ENCODE measurements at regions not wholly inside any gene's neighbourhood (a gene's known extent, or its start where the extent isn't known, plus 50 kb on each side); places are given as distances from the start of the nearest gene placed in this dataset.

DNA sequence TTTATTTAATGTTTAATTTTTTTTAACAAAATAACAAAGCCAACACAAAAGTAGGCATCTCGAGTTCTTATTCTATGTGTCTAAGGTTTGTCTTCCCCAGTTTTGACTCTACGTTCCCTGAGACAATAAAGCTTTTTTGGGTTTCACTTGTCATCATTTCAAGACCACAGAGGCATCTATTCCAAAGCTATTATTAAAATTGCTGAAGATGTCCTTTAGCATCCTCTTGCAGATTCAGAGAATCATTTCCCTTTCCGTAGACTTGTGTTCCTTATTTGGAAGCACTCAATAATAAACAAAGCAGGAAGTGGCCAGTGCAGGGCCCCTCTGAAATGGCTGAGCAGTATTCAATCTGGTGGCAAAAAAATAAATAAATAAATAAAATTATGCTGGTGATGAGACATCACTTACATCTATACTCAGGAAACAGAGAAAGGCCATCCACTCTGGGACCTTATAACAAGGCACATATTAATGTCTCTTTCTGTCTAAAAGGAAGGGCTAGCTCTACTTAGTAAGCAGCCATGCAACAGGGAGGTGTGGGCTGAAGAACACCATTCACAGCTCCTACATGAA, 362.3 kb downstream of the WDR72 start:
- DNase-seq, result no peak

DNA sequence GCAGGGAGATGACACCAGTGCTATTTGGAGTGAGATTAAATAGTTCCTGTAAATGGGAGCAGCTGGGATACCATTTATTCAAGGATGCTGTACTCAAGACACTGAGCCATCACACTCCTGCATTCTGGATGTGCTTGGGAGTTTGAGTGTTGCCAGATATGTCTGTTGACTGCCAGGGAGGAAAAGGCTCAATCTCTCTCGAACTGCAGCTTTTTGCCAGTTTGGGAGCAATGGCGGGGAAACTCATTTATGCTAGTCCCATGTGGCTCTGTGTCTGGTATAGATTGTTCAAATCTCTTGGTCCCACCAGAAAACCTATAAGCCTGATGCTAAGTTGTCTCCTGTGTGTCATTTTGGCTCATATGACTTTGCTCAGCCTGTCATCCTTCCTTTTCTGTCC, 363.6 kb downstream of the WDR72 start:
- DNase-seq, result no peak

DNA sequence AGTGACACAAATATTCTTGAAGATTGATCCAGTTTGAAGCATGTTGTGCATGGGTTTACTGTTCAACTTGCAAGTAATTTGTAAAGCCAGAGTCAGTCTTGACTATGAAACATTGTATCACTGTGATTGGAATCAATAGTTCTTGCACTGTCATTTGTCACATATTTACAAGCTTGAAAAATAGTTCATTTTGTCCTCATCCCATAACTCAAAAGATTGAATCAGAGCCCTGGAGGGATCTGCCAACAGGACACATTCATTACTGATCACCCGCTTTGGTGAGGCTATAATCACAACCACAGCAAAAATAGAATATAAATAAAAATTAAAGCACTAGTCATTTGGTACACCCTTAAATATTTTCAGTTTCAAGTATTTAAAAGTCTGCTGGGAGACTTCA, 368.9 kb downstream of the WDR72 start:
- DNase-seq, result no peak

DNA sequence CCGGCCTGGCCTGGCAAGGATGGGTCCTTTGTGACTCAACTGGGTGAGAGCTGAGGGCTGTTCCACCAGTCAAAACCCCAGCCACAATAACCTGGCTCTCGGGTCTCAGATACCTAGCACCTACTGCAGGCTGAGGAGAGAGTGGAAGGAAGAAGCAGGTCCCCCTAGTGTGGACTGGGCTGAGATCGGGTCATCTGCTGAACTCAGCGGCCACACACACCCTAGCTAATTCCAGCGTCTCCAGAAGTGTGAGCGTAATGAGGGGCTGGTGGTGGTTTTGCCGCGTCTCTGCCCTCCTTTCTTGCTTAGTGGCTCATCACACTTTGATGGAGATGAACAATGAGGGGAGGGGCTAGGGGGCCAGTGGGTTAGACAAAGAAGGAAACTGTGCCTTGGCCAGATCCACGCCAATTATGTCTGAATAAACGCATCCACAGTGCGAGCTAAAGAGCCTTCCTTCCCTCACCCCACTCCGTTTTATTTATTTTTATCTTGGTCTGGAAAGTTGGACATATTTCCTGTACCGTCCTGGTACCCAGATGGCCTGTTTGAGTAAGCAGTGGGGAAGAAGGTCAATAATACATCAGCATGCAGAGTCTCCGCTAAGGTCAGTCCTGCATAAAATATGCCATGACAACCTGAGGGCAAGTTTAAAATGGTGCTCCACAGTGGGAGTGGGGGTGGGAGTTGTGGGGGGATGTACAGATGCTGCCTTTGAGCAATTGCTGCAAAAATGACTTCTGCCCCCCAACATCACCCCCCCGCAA, 370.0 kb downstream of the WDR72 start:
- DNase-seq, result no peak

DNA sequence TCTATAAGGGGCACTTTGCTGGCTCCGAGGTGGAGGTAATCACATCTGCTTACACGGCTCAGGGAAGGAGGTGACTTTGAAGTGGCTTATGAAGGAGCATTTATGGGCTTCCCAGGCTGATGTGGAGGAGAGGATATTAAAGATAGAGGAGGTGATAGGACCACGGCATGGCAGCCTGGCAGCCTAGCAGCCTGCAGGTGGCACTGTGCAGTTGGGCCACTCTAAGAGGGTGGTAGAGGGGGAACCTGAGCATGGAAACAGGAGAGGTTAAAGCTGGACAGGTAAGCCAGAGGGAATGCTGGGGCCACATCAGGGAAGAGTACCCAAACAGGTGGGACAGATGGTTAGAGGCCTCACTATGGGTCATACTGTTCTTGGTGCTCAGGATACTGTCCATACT, 375.0 kb downstream of the WDR72 start:
- DNase-seq, result no peak

DNA sequence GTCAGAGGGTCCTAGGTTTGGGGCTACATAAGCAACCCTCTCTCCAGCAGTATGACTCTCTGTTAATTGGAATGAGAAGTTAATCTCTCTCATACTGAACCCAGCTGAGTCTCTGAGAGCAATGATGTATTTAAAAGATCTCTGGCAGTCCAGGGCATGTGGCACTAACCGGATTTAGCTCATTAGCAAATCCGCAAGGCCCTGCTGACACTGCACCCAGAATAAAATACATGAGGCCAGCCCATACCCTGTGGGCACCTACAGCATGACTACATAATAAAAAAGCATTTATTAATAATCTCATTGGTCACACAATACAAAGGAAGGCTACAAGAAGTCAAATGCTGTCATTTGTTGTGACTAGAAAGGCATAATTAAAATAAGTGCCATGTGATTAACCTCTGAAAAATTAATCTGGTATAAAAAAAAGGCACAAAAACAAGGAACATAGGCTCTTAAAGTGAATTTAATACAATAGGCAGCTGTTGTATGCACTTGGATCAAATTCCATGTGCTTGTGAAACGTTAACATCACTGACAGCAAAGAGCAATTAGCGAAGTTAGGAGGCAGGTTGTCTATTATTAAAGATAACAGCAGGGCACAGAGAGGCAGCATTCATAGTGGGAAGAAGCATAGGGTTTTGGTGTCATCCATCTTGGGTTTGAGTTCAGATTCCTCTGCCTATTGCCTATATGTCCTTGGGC, 381.2 kb downstream of the WDR72 start:
- DNase-seq, result no peak

DNA sequence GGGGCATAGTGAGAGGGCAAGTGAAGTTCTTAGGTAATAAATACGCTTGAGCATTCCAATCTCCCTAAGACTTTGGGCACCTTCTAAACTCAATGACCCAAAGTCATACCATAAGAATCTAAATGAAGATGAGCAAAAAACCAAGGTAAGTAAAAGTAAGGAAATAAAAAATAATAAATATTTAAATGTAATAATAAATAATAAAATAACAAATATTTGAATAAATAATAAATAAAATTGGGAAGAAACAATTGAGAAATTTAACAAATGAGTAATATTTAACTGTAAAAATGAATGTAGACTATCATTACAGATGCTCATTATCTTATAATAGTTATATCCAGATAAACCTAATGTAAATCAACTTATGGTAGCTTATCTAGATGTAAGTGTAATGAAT, 391.7 kb downstream of the WDR72 start:
- no peak for DNase-seq

DNA sequence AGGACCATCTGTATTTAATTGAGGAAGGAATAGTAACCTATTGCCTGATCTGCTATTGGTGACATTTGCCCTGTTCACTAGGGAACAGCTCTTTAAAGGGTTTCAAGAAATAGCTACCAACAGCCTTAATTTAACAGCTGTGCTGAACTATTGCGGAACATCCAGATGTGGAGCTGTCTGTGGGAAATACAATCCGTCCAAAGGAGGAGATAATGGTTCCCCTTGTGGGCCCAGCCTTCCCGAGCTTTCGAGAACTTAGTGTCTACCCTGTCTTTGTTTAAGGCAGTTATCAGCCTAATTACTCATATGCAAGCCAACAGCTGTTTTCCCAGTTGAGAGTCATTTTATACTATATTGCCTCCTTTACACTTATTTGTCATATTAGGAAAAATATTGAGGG, 398.6 kb downstream of the WDR72 start:
- no peak for DNase-seq

DNA sequence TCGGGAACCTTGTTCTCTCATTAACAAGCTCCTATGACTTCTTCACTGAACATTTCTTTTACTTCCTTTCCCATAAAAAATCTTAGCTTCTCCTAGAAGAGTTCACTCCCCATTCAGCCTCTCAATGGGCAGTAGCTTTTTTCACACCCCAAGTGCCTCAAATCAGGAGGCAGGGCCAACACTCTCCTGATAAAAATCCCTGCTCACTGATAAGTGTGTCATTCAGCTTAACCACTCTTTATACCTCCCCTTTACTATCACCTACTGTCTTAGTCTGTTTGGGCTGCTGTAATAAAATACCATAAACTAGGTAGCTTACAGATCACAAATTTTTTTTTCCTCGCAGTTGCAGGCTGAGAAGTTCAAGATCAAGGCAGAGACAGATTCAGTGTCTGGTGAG, 400.4 kb downstream of the WDR72 start:
- DNase-seq, result no peak

DNA sequence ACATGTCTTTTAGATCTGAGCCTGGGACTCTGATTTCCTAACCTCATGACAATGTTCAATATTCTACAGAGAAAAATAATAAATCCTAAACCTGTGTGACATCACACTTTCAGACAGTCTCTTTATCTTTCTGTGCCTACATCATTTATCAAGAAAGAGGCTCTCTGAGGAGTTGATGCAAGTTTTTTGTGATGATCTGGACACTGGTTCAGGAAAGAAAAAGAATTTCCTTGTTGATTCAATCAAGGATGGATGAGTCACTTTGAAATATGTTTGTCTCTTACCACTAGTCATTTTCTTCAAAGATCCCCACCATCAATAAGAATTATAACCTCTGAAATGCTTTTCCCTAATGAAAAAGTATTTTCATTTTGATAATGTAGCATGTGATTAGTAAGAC, 404.6 kb downstream of the WDR72 start:
- DNase-seq, result no peak

DNA sequence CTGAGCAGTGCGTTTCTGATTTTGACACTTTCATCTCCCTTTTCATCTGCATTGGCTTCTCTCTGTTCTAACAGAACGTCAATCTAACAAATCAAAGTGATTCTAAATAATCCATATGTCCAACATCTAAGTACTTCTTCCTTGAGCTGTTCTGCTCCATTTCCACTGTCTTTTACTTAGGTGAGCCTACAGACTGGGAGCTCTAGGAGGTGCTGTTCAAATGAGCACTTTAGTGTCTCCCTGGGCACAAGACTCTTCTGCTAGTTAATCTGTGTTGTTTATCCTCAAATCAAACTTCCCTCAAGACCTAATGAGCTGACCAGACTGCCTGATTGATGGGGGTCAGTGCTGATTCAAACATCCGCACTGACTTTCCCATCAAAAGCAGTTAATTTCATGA, 408.1 kb downstream of the WDR72 start:
- no peak for DNase-seq

DNA sequence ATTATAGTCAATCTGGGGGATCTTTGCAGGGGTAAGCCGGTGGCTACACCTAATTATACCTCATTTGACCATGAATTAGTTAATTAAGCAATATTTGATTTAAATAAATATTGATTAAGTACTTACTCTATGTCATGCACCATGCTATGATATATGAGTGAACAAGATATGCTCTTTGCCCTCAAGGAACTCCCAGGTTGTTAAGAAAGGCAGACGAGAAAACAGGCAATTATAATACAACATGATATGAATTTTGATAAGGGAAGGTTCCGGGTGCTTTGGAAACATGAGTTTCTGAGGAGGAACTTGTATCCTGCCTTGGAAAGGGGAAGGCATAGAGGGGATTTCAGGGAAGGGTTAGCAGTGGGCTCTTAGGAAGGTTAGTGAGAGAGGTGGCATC, 412.9 kb downstream of the WDR72 start:
- DNase-seq, result no peak

DNA sequence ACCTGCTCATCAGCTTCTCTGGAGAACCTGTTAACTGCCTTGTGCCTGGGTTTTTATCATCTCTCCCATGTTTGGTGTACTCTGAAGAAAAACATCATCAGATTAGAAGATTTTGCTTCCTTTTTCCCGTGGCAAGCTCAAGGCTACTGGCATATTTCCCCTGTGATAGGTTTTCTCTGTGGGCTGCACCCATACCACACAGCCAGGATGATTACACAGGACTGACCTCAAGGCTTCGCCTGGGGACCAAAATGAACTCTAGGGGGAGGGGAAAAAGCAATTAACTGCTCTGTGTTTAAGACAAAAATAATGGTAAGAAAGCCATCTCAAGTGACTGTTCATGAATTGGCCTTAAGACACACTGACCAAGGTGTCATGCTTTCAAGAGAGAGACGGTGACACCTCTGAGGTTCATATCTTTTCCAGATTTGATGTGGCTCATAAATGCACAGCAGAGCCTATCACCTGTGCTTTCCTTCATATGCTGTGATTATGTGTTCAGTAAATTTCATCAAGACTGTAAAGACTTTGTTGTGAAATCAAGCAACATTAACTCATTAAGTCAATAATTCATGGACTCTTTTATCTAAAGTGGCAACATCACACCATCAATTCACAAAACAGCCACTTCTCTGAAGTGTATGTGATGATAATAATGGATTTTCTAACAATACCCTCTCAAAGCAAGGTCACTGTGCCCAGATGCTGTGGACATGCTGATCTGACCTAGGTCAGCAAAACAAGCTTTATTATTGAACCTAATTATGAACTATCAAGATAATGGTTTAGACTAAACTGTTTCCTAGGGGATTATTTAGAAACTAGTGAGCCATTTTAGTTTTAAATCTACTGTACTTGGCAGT, 427.9 kb downstream of the WDR72 start:
- DNase-seq, result no peak

DNA sequence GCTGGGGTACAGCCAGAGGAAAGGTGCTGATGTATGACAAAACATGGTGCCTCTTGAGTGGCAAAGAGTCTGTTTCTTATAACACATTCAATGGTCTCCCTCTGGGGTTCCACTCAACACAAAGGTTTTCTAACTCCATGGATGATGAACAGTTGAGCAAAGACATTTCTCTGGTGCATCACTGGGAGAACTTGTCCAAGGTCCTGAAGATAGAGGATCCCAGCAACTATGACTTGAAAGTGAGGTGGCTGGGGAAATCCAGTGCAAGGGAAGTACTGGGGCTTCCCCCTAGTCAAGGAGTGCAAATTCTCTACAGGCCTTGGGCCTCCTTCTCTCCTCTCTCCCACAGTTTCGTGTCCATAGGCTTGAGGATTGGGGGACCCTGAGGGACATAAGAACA, 431.1 kb downstream of the WDR72 start:
- no peak for DNase-seq

DNA sequence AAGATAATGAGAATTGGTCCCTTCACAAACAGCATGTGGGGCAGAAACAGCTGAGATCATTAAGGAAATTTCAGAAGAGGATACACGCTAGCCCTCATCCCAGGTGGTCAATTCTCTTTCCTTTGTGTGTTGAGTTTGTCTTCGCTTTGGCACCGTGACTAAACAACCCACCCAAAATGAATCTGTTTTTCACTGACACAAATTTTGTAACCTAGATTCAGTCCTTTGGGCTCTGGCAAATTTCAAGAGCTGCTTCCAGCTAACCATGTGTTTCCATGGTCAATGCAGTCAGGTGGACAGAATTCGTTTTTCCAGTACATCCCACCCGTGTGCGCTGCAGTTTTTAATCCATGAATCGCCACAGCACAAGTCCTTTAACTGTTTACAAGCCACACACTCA, 435.4 kb downstream of the WDR72 start:
- no peak for DNase-seq

DNA sequence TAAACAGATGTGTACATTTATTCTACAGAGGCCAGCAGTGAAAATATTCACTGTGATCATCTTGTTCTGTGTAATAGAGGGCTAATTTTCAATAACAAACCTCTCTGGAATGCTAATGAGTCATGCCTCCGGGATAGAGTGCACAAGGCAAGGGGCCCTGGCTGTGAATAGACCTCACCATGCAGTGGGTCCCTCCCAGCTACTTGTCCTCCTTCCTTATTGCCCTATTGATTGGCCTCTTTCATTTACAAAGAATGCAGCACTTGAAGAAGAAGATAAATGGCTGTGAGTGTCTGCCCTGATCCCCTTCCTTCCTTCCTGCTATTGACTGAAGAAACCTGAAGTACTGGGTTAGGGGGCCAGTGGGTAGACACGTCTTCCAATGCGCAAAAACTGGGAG, 436.3 kb downstream of the WDR72 start:
- no peak for DNase-seq

DNA sequence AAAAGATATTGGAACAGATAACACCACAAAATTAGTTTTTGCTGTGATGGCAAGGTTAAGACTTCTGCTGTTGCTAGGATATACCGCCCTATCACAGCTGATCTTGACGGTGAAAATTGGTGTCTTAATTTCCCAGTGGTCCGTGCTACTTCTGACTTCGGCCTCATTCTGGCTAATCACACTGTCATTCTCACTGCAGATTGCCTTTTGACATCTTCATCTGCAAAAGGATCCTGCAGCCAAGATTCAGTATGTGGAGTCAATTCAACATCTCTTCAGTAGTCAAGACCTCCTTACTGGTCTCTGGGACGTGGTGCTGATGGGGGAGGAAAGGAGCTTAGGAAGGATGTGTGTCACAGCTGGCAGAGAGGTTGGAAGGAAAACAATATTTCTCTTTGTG, 438.6 kb downstream of the WDR72 start:
- DNase-seq, result no peak

DNA sequence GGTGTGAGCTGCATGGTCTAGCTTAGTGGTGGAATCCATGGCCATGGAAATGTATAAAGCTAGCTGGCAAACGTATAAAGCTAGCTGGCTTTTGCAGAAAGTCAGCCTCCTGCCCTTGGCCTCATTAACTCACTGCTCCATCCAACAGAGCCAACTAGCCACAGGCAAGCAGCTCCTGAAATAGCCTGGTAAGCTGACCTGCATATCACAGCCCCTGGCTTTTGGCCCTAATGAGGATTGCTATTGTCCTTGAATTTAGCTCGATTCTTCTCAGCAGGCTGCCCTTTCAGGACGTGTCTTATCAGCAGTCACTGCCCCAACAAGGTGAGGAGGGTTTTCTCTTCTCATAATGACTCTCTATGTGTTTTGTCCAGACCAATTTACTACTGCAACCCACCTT, 446.8 kb downstream of the WDR72 start:
- DNase-seq, result no peak

DNA sequence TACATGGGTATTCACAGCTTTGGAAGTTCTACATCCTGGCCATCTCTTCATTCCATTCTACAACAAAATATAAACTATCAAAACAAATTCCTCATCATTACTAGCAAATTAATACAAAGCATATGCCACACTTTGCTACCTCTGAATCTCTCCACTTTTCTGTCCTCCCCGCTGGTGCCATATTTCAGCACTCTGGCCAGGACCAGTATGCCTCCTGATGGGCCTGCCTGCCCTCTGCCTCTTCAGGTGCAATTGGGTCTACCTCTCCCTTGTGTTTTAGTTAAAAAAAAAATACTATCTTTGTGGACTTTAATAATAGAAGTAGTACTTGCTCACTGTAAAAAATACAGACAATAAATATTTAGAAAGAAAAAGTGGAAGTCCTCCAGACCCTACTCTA, 448.8 kb downstream of the WDR72 start:
- DNase-seq, result no peak

DNA sequence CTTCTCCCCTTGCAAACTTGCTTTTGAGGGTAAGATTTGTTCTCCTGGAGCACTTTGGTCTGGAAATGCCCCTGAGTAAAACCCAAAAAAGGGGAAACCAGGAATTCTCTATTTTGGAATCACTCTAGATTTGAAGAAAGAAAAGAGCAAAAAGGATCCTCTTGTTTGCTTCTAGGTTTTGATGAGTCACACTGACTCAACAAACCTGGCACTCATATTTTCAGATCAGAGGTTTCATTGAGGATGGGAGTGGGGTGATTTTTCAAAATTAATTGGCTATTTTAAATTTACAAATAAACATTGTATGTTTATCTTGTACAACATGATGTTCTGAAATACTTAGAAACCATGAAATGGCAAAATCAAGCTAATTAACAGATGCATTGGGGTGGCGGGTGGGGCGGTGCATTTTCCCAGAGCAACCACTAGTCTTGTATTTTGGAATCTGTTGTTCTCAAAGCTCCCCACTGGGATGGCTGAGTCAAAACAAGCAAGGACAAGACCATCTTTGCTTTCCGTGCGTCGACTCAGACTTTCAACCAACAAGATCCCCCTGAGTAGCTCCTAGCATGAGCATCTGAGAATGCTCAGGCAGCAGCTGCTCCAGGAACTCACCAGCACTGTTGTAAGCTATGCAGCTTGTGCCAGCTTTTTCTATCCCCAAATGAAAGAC, 451.4 kb downstream of the WDR72 start:
- DNase-seq, result no peak

DNA sequence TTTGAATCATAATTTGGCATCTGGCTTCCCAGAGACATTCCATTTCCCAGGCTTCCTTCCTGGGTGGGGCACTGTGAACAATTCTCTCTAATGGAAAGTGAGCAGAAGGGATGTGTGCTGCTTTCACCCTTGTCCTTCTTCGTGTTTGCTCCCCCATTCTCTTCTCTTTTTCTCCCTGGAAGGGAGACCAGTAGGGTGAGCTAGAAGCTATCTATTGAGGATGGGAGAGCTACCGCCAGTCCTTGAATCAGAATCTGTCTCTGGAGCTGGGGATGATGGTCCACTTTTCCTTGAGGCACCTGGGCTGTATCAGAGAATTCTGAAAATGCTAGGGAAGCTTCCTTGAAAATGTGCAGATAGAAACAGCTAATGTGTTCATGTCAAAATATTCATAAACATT, 453.9 kb downstream of the WDR72 start:
- no peak for DNase-seq

DNA sequence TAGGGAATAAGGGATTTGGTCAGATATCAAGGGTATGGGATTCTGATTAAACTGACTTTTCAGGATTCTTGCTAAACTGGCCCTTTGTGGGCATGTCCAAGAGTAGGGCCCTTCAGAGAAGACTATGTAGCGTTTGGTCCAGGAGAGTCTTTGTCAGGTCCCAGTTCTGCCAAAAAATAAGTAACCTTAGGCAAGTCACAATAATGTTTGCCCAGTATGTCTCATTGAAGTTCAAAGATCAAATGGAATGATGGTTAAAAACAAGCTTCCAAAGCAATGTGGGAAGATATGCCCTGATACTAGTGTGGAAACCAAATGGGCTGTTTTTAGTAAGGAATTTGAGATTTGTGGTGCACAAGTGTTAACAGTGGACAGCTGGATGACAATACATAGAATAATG, 454.4 kb downstream of the WDR72 start:
- no peak for DNase-seq

DNA sequence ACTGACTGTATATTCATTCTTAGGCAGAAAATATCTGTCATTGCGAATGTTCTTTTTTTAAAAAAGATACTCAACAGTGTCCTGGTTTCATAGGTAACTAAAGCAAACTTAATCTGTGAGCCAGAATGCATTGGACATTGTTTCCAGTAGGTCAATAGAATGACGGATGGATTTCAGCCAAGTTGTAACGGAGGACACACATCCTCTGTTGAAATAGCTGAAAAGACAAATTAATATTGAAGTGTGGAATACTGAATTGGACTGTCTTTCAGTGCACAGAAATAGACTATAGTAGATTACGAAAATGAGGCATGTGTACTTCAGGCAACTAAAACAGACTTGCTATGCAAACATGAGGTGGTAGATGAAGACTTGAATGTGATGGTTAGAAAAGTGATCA, 461.6 kb downstream of the WDR72 start:
- no peak for DNase-seq
